Keratinocyte (primary cell): ENCODE measurements at regions not wholly inside any gene's neighbourhood (a gene's known extent, or its start where the extent isn't known, plus 50 kb on each side); places are given as distances from the start of the nearest gene placed in this dataset.

ENCODE experiments used
- DNase-seq: peaks from one replicate; pipeline ENCODE4 v3.0.0-alpha.2; 2011; ENCODE audit warnings: low read depth, missing footprints, low spot score
- FAIRE-seq: peaks from 2 replicates; lab custom pipeline; 2011; peaks lifted over from hg19 to GRCh38; lab: Jason Lieb, UNC
- H2AFZ ChIP-seq: 2 replicates; pipeline ENCODE4 v1.6.0; 2012; ENCODE audit warnings: low read length, control low read depth, inconsistent platforms; ENCODE audit not compliant: control insufficient read depth
- H3K27ac ChIP-seq: 2 replicates; pipeline ENCODE4 v1.5.1; 2011; ENCODE audit warnings: low read length; ENCODE audit not compliant: control insufficient read depth, insufficient read depth
- H3K27me3 ChIP-seq: 3 replicates; pipeline ENCODE4 v1.6.0; 2011; ENCODE audit warnings: low read length; ENCODE audit not compliant: control insufficient read depth, insufficient read depth; ENCODE audit errors: extremely low read depth
- H3K36me3 ChIP-seq, 2 experiments: 2 replicates in 1 of 2; 3 replicates in 1 of 2; pipeline ENCODE4 v1.5.1; 2011; ENCODE audit warnings: low read length in 2 of 2, mild to moderate bottlenecking in 1 of 2; ENCODE audit not compliant: control insufficient read depth in 2 of 2, insufficient read depth in 2 of 2; ENCODE audit errors: extremely low read depth in 1 of 2
- H3K4me1 ChIP-seq: 3 replicates; pipeline ENCODE4 v1.5.1; 2011; ENCODE audit warnings: low read length; ENCODE audit not compliant: control insufficient read depth, insufficient read depth; ENCODE audit errors: extremely low read depth
- H3K4me2 ChIP-seq: 3 replicates; pipeline ENCODE4 v1.6.0; 2011; ENCODE audit warnings: low read depth, low read length; ENCODE audit not compliant: control insufficient read depth, insufficient read depth; ENCODE audit errors: extremely low read depth
- H3K4me3 ChIP-seq, 3 experiments: fragments of 200-600 bp in 1 of 3; sonication (generic) in 1 of 3; 2 replicates in 2 of 3; 3 replicates in 1 of 3; pipeline ENCODE4 v1.5.1; 2011 to 2016; ENCODE audit warnings: low read length in 3 of 3, mild to moderate bottlenecking in 3 of 3, control low read depth in 2 of 3, inconsistent platforms in 1 of 3, low read depth in 1 of 3, mixed read lengths in 1 of 3, mixed run types in 1 of 3, moderate library complexity in 1 of 3; ENCODE audit not compliant: control insufficient read depth in 2 of 3, insufficient read depth in 2 of 3; ENCODE audit errors: extremely low read depth in 1 of 3
- H3K79me2 ChIP-seq: 2 replicates; pipeline ENCODE4 v1.6.0; 2012; ENCODE audit warnings: low read length; ENCODE audit not compliant: control insufficient read depth, insufficient read depth
- H3K9ac ChIP-seq: 3 replicates; pipeline ENCODE4 v1.6.0; 2011; ENCODE audit warnings: low read length; ENCODE audit not compliant: control insufficient read depth, insufficient read depth; ENCODE audit errors: extremely low read depth
- H3K9me1 ChIP-seq: 3 replicates; pipeline ENCODE4 v1.6.0; 2011; ENCODE audit warnings: low read length; ENCODE audit not compliant: control insufficient read depth, insufficient read depth; ENCODE audit errors: extremely low read depth
- H3K9me3 ChIP-seq: 2 replicates; pipeline ENCODE4 v1.5.1; 2012; ENCODE audit warnings: low read depth, low read length; ENCODE audit not compliant: control insufficient read depth
- H4K20me1 ChIP-seq: 3 replicates; pipeline ENCODE4 v1.6.0; 2011; ENCODE audit warnings: low read length; ENCODE audit not compliant: control insufficient read depth, insufficient read depth; ENCODE audit errors: extremely low read depth
- EZH2 ChIP-seq: IDR thresholded peaks from one replicate; pipeline ENCODE4 v1.6.1; 2012; ENCODE audit warnings: inconsistent platforms, mild to moderate bottlenecking, low read length, moderate library complexity
- dilution Hi-C: fragments of 300-500 bp; cut with MboI; formaldehyde crosslinking; loops from one replicate; pipeline ENCODE4 v1.7.0; 2020; ENCODE audit warnings: low sequenced_read_pairs; ENCODE audit not compliant: extremely low pct_ligation_motif_present
- TF ChIP-seq, protein P1 (sequence below), 3 experiments: IDR thresholded peaks in 1 of 3; conservative IDR thresholded peaks in 1 of 3; optimal IDR thresholded peaks in 1 of 3; 2 replicates in 2 of 3; 3 replicates in 1 of 3; pipeline versions ENCODE3 to v1.5.1; 2011; ENCODE audit warnings: low read length in 3 of 3, mild to moderate bottlenecking in 3 of 3, moderate library complexity in 2 of 3, control low read depth in 1 of 3, inconsistent platforms in 1 of 3; ENCODE audit not compliant: insufficient read depth in 2 of 3; ENCODE audit errors: extremely low read depth in 1 of 3

DNA sequence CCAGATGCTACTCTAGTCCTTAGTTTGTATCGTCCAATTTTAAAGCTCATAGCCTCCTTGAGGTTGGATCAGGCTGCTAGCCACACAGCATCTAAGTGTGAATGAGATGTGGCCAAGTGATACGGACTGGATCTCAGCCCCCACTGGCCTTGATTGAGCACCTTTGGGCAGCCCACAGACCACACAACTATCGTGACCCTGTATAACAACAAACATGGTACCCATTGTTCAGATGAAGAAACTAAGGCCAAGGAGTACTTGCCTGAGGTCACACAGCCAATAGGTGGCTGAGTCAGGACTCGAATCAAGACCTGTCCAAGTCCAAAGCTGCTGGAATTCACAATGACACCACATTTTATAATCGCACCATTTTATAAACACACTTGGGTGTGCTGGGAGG, 73.0 kb upstream of the IRX3 start:
- no peak overlapping the region for H3K4me2 ChIP-seq
- FAIRE-seq (no peak), DNase-seq (no peak)
- H3K27me3 ChIP-seq, result no peaks in the 10 kb centered on the region
- no peaks in the 10 kb centered on the region for H3K36me3 ChIP-seq
- dilution Hi-C loops, result no loop called here
- H2AFZ ChIP-seq, result no peak overlapping the region
- H3K4me1 ChIP-seq, result no peaks in the 10 kb centered on the region
- H3K9ac ChIP-seq, result no peak overlapping the region
- H3K79me2 ChIP-seq, result no peaks in the 10 kb centered on the region
- TF ChIP-seq, protein P1, sequence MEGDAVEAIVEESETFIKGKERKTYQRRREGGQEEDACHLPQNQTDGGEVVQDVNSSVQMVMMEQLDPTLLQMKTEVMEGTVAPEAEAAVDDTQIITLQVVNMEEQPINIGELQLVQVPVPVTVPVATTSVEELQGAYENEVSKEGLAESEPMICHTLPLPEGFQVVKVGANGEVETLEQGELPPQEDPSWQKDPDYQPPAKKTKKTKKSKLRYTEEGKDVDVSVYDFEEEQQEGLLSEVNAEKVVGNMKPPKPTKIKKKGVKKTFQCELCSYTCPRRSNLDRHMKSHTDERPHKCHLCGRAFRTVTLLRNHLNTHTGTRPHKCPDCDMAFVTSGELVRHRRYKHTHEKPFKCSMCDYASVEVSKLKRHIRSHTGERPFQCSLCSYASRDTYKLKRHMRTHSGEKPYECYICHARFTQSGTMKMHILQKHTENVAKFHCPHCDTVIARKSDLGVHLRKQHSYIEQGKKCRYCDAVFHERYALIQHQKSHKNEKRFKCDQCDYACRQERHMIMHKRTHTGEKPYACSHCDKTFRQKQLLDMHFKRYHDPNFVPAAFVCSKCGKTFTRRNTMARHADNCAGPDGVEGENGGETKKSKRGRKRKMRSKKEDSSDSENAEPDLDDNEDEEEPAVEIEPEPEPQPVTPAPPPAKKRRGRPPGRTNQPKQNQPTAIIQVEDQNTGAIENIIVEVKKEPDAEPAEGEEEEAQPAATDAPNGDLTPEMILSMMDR (optimal IDR thresholded peaks at IDR 0.05 in 1 of 3, IDR thresholded peaks at IDR 0.05 in 1 of 3, conservative IDR thresholded peaks at IDR 0.05 in 1 of 3; ENCODE audit: extremely low read depth in 1 of 3, insufficient read depth in 2 of 3, low read length in 3 of 3), result no peak
- no peak for TF ChIP-seq EZH2
- H3K27ac ChIP-seq, result no peak overlapping the region
- H4K20me1 ChIP-seq, result no peaks in the 10 kb centered on the region
- no peaks in the 10 kb centered on the region for H3K9me1 ChIP-seq
- no peak overlapping the region for H3K4me3 ChIP-seq
- H3K9me3 ChIP-seq, result no peaks in the 10 kb centered on the region

GRCh38 chr16:54359081-54359480, 72.5 kb upstream of the IRX3 start:
- Histone ChIP-seq H3K9ac (no peak overlapping the region), H4K20me1 (no peaks in the 10 kb centered on the region), H3K79me2 (no peaks in the 10 kb centered on the region), H3K9me1 (no peaks in the 10 kb centered on the region), H3K4me3 (no peak overlapping the region), H3K27ac (no peak overlapping the region), H3K4me2 (no peak overlapping the region), H2AFZ (no peak overlapping the region), H3K4me1 (no peaks in the 10 kb centered on the region), H3K9me3 (no peaks in the 10 kb centered on the region), H3K36me3 (no peaks in the 10 kb centered on the region), H3K27me3 (no peaks in the 10 kb centered on the region)
- FAIRE-seq (no peak), DNase-seq (no peak)
- dilution Hi-C loops, result no loop called here
- TF ChIP-seq, protein P1 (optimal IDR thresholded peaks at IDR 0.05 in 1 of 3, IDR thresholded peaks at IDR 0.05 in 1 of 3, conservative IDR thresholded peaks at IDR 0.05 in 1 of 3; ENCODE audit: extremely low read depth in 1 of 3, insufficient read depth in 2 of 3, low read length in 3 of 3), result no peak
- TF ChIP-seq EZH2, result no peak
